PC-9 (cell line): ENCODE measurements at regions not wholly inside any gene's neighbourhood (a gene's known extent, or its start where the extent isn't known, plus 50 kb on each side); places are given as distances from the start of the nearest gene placed in this dataset.

Source experiments
- EZH2 ChIP-seq: fragments of 200-600 bp; sonication (generic); IDR thresholded peaks from 2 replicates; pipeline ENCODE4 v1.8.0; 2017; ENCODE audit warnings: antibody characterized with exemption, low read depth
- TF ChIP-seq, protein P1 (sequence below): fragments of 200-600 bp; sonication (generic); conservative IDR thresholded peaks from 2 replicates; pipeline ENCODE4 v1.6.1; 2017; ENCODE audit warnings: mixed run types, antibody characterized with exemption, mild to moderate bottlenecking, moderate library complexity

- TF ChIP-seq, protein P1, sequence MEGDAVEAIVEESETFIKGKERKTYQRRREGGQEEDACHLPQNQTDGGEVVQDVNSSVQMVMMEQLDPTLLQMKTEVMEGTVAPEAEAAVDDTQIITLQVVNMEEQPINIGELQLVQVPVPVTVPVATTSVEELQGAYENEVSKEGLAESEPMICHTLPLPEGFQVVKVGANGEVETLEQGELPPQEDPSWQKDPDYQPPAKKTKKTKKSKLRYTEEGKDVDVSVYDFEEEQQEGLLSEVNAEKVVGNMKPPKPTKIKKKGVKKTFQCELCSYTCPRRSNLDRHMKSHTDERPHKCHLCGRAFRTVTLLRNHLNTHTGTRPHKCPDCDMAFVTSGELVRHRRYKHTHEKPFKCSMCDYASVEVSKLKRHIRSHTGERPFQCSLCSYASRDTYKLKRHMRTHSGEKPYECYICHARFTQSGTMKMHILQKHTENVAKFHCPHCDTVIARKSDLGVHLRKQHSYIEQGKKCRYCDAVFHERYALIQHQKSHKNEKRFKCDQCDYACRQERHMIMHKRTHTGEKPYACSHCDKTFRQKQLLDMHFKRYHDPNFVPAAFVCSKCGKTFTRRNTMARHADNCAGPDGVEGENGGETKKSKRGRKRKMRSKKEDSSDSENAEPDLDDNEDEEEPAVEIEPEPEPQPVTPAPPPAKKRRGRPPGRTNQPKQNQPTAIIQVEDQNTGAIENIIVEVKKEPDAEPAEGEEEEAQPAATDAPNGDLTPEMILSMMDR = no peak
- TF ChIP-seq EZH2 = no peak
Observed at GRCh38 chrX:4005281-4005680, 291.8 kb upstream of the PRKX start.
